ENCODE measurements at regions not wholly inside any gene's neighbourhood (a gene's known extent, or its start where the extent isn't known, plus 50 kb on each side); places are given as distances from the start of the nearest gene placed in this dataset.

DNA sequence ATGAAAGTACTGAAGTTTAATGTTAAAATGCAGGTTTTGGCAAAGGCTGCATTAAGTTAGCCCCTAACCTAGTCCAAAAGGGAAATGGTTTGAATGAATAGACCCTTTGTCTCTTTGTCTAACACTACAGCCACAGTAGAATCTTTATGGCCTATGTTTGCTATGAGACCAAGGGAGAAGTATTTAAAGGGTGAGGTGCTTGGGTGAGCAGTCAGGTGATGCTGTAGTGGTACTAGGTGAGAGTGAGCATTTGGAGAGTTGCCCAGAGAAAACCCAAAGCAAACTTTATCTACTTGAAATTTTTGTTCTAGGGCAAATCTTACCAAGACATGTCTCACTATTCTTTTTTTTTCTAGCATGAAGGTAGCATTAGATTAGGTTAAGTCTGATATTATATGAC is 1961.4 kb upstream of the WWC1 start:
- Histone ChIP-seq H3K4me1 (ENCODE audit: control insufficient read depth, extremely low read depth, insufficient read depth, low read length) (no peaks in the 10 kb centered on the region), H3K36me3 (ENCODE audit: control insufficient read depth in 2 of 2, extremely low read depth in 1 of 2, insufficient read depth in 2 of 2, low read length in 2 of 2) (no peaks in the 10 kb centered on the region), H3K27ac (ENCODE audit: control insufficient read depth, insufficient read depth, low read length) (no peak overlapping the region), H3K4me3 (ENCODE audit: control insufficient read depth in 2 of 3, extremely low read depth in 1 of 3, insufficient read depth in 2 of 3, low read depth in 1 of 3, low read length in 3 of 3) (no peak overlapping the region), H2AFZ (ENCODE audit: control insufficient read depth, low read length) (no peak overlapping the region), H3K9me1 (ENCODE audit: control insufficient read depth, extremely low read depth, insufficient read depth, low read length) (no peaks in the 10 kb centered on the region), H3K9me3 (ENCODE audit: control insufficient read depth, low read depth, low read length) (peaks cover under 1% of the 10 kb centered on the region), H3K9ac (ENCODE audit: control insufficient read depth, extremely low read depth, insufficient read depth, low read length) (no peak overlapping the region), H3K27me3 (ENCODE audit: control insufficient read depth, extremely low read depth, insufficient read depth, low read length) (no peaks in the 10 kb centered on the region), H3K79me2 (ENCODE audit: control insufficient read depth, insufficient read depth, low read length) (no peaks in the 10 kb centered on the region), H3K4me2 (ENCODE audit: control insufficient read depth, extremely low read depth, insufficient read depth, low read depth, low read length) (no peak overlapping the region), H4K20me1 (ENCODE audit: control insufficient read depth, extremely low read depth, insufficient read depth, low read length) (no peaks in the 10 kb centered on the region)
- FAIRE-seq (no peak), DNase-seq (ENCODE audit: low read depth, low spot score) (no peak)
- TF ChIP-seq EZH2 (IDR thresholded peaks at IDR 0.05; ENCODE audit: low read length), result no peak
- dilution Hi-C loops (cut with MboI; ENCODE audit: extremely low pct_ligation_motif_present, low sequenced_read_pairs), result no loop called here

DNA sequence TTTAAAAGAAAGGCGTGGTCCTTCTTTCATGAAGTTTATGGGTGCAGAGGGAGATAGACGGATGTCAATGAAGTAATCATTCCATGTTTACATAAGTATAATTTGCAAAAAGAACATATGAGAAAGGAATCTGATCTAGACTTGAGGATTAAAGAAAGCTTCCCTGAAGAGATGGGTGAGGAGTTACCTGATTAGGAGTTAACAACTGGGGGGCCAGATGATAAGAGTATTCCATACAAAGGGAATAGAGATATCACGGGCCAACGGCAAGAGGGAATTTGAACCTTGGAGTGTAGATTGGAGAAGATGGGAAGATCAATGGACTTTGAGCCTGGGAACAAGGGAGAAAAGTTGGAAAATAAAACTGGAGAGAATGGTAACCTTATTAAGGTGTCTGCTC is 1959.9 kb upstream of the WWC1 start:
- Histone ChIP-seq H3K27me3 (ENCODE audit: control insufficient read depth, extremely low read depth, insufficient read depth, low read length) (no peaks in the 10 kb centered on the region), H3K4me3 (ENCODE audit: control insufficient read depth in 2 of 3, extremely low read depth in 1 of 3, insufficient read depth in 2 of 3, low read depth in 1 of 3, low read length in 3 of 3) (no peak overlapping the region), H2AFZ (ENCODE audit: control insufficient read depth, low read length) (no peak overlapping the region), H3K4me2 (ENCODE audit: control insufficient read depth, extremely low read depth, insufficient read depth, low read depth, low read length) (no peak overlapping the region), H3K9ac (ENCODE audit: control insufficient read depth, extremely low read depth, insufficient read depth, low read length) (no peak overlapping the region), H3K4me1 (ENCODE audit: control insufficient read depth, extremely low read depth, insufficient read depth, low read length) (no peaks in the 10 kb centered on the region), H3K79me2 (ENCODE audit: control insufficient read depth, insufficient read depth, low read length) (no peaks in the 10 kb centered on the region), H3K36me3 (ENCODE audit: control insufficient read depth in 2 of 2, extremely low read depth in 1 of 2, insufficient read depth in 2 of 2, low read length in 2 of 2) (no peaks in the 10 kb centered on the region), H3K9me1 (ENCODE audit: control insufficient read depth, extremely low read depth, insufficient read depth, low read length) (no peaks in the 10 kb centered on the region), H4K20me1 (ENCODE audit: control insufficient read depth, extremely low read depth, insufficient read depth, low read length) (no peaks in the 10 kb centered on the region), H3K9me3 (ENCODE audit: control insufficient read depth, low read depth, low read length) (peaks cover 2% of the 10 kb centered on the region), H3K27ac (ENCODE audit: control insufficient read depth, insufficient read depth, low read length) (no peak overlapping the region)
- dilution Hi-C loops (cut with MboI; ENCODE audit: extremely low pct_ligation_motif_present, low sequenced_read_pairs), result no loop called here
- no peak for DNase-seq (ENCODE audit: low read depth, low spot score)
- no peak for FAIRE-seq
- TF ChIP-seq, protein P1, sequence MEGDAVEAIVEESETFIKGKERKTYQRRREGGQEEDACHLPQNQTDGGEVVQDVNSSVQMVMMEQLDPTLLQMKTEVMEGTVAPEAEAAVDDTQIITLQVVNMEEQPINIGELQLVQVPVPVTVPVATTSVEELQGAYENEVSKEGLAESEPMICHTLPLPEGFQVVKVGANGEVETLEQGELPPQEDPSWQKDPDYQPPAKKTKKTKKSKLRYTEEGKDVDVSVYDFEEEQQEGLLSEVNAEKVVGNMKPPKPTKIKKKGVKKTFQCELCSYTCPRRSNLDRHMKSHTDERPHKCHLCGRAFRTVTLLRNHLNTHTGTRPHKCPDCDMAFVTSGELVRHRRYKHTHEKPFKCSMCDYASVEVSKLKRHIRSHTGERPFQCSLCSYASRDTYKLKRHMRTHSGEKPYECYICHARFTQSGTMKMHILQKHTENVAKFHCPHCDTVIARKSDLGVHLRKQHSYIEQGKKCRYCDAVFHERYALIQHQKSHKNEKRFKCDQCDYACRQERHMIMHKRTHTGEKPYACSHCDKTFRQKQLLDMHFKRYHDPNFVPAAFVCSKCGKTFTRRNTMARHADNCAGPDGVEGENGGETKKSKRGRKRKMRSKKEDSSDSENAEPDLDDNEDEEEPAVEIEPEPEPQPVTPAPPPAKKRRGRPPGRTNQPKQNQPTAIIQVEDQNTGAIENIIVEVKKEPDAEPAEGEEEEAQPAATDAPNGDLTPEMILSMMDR (optimal IDR thresholded peaks at IDR 0.05 in 1 of 3, IDR thresholded peaks at IDR 0.05 in 1 of 3, conservative IDR thresholded peaks at IDR 0.05 in 1 of 3; ENCODE audit: extremely low read depth in 1 of 3, insufficient read depth in 2 of 3, low read length in 3 of 3), result no peak
- no peak for TF ChIP-seq EZH2 (IDR thresholded peaks at IDR 0.05; ENCODE audit: low read length)

DNA sequence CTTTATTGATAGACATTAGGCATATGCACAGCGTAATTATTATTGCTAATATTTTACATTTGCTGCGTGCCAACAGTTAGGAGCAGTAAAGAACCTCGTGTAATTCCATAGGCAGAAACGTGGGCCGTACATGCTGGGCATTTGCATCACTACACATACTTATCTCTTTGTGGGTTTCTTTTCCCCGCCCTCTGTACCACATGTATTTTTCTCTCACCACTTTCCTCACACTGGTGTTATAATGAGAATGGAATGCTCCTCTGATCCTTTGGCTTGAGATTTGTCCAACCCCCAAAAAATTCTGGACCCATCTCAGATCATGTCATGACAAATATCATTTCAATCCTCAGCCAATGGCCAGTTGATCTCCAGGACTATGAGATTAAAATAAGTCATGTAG is 1952.6 kb upstream of the WWC1 start:
- FAIRE-seq (no peak), DNase-seq (ENCODE audit: low read depth, low spot score) (no peak)
- no peak overlapping the region for H3K27ac ChIP-seq (ENCODE audit: control insufficient read depth, insufficient read depth, low read length)
- H4K20me1 ChIP-seq (ENCODE audit: control insufficient read depth, extremely low read depth, insufficient read depth, low read length), result no peaks in the 10 kb centered on the region
- H3K79me2 ChIP-seq (ENCODE audit: control insufficient read depth, insufficient read depth, low read length), result no peaks in the 10 kb centered on the region
- H2AFZ ChIP-seq (ENCODE audit: control insufficient read depth, low read length), result no peak overlapping the region
- no peak overlapping the region for H3K4me3 ChIP-seq (ENCODE audit: control insufficient read depth in 2 of 3, extremely low read depth in 1 of 3, insufficient read depth in 2 of 3, low read depth in 1 of 3, low read length in 3 of 3)
- H3K27me3 ChIP-seq (ENCODE audit: control insufficient read depth, extremely low read depth, insufficient read depth, low read length), result no peaks in the 10 kb centered on the region
- H3K9me1 ChIP-seq (ENCODE audit: control insufficient read depth, extremely low read depth, insufficient read depth, low read length), result no peaks in the 10 kb centered on the region
- H3K4me1 ChIP-seq (ENCODE audit: control insufficient read depth, extremely low read depth, insufficient read depth, low read length), result no peaks in the 10 kb centered on the region
- no peaks in the 10 kb centered on the region for H3K36me3 ChIP-seq (ENCODE audit: control insufficient read depth in 2 of 2, extremely low read depth in 1 of 2, insufficient read depth in 2 of 2, low read length in 2 of 2)
- no peak overlapping the region for H3K9ac ChIP-seq (ENCODE audit: control insufficient read depth, extremely low read depth, insufficient read depth, low read length)
- H3K9me3 ChIP-seq (ENCODE audit: control insufficient read depth, low read depth, low read length), result peaks cover 2% of the 10 kb centered on the region
- dilution Hi-C loops (cut with MboI; ENCODE audit: extremely low pct_ligation_motif_present, low sequenced_read_pairs), result no loop called here
- no peak overlapping the region for H3K4me2 ChIP-seq (ENCODE audit: control insufficient read depth, extremely low read depth, insufficient read depth, low read depth, low read length)
- no peak for TF ChIP-seq EZH2 (IDR thresholded peaks at IDR 0.05; ENCODE audit: low read length)
- TF ChIP-seq, protein P1 (optimal IDR thresholded peaks at IDR 0.05 in 1 of 3, IDR thresholded peaks at IDR 0.05 in 1 of 3, conservative IDR thresholded peaks at IDR 0.05 in 1 of 3; ENCODE audit: extremely low read depth in 1 of 3, insufficient read depth in 2 of 3, low read length in 3 of 3), result no peak

Data from keratinocyte (primary cell).